H9 (cell line): ENCODE measurements at regions not wholly inside any gene's neighbourhood (a gene's known extent, or its start where the extent isn't known, plus 50 kb on each side); places are given as distances from the start of the nearest gene placed in this dataset.
A peak's percentile ranks its signal among the peaks of the same experiment; 100 is the strongest.

Experiments
- DNase-seq: peaks from one replicate; pipeline ENCODE4 v3.0.0-alpha.2; 2017
- H2AFZ ChIP-seq: one replicate; pipeline ENCODE4 v1.6.1; 2013; ENCODE audit warnings: mild to moderate bottlenecking, low read length, control low read depth, moderate library complexity
- H2AK5ac ChIP-seq: 2 replicates; pipeline ENCODE4 v1.6.1; 2013; ENCODE audit warnings: low read length, control low read depth, mixed read lengths; ENCODE audit not compliant: insufficient read length
- H2BK120ac ChIP-seq: one replicate; pipeline ENCODE4 v1.6.1; 2013; ENCODE audit warnings: low read depth, mild to moderate bottlenecking, low read length, control low read depth, inconsistent platforms; ENCODE audit not compliant: poor library complexity, severe bottlenecking
- H2BK12ac ChIP-seq: 2 replicates; pipeline ENCODE4 v1.6.1; 2013; ENCODE audit warnings: low read length, control low read depth, mixed read lengths, low read depth; ENCODE audit not compliant: insufficient read length
- H2BK15ac ChIP-seq: 2 replicates; pipeline ENCODE4 v1.6.1; 2013; ENCODE audit warnings: low read depth, low read length, control low read depth
- H2BK20ac ChIP-seq: one replicate; pipeline ENCODE4 v1.6.1; 2013; ENCODE audit warnings: low read depth, mild to moderate bottlenecking, low read length, control low read depth, inconsistent platforms; ENCODE audit not compliant: poor library complexity, severe bottlenecking
- H2BK5ac ChIP-seq: 2 replicates; pipeline ENCODE4 v1.6.1; 2013; ENCODE audit warnings: low read length, control low read depth, mixed read lengths; ENCODE audit not compliant: insufficient read length
- H3K14ac ChIP-seq: 2 replicates; pipeline ENCODE4 v1.6.1; 2013; ENCODE audit warnings: low read length, control low read depth; ENCODE audit not compliant: insufficient read depth
- H3K18ac ChIP-seq: 2 replicates; pipeline ENCODE4 v1.6.1; 2013; ENCODE audit warnings: low read depth, mild to moderate bottlenecking, mixed read lengths, low read length, control low read depth; ENCODE audit not compliant: insufficient read length
- H3K23ac ChIP-seq: 2 replicates; pipeline ENCODE4 v1.6.1; 2013; ENCODE audit warnings: low read length, control low read depth, mixed read lengths, low read depth; ENCODE audit not compliant: insufficient read length
- H3K23me2 ChIP-seq: 2 replicates; pipeline ENCODE4 v1.6.1; 2013; ENCODE audit warnings: low read depth, mild to moderate bottlenecking, mixed read lengths, low read length, control low read depth; ENCODE audit not compliant: insufficient read length, poor library complexity, severe bottlenecking
- H3K27ac ChIP-seq: 2 replicates; pipeline ENCODE4 v1.5.1; 2013; ENCODE audit warnings: low read length, control low read depth, mixed read lengths, low read depth; ENCODE audit not compliant: insufficient read length
- H3K27me3 ChIP-seq: 2 replicates; pipeline ENCODE4 v1.6.1; 2013; ENCODE audit warnings: low read length, control low read depth, inconsistent platforms; ENCODE audit not compliant: insufficient read depth
- H3K4ac ChIP-seq: 2 replicates; pipeline ENCODE4 v1.6.1; 2013; ENCODE audit warnings: low read depth, mild to moderate bottlenecking, control low read depth, inconsistent platforms, low read length, moderate library complexity
- H3K4me1 ChIP-seq: 2 replicates; pipeline ENCODE4 v1.6.1; 2013; ENCODE audit warnings: low read length, control low read depth, inconsistent platforms; ENCODE audit not compliant: insufficient read depth
- H3K4me2 ChIP-seq: 2 replicates; pipeline ENCODE4 v1.6.1; 2013; ENCODE audit warnings: low read length, control low read depth, mixed read lengths; ENCODE audit not compliant: insufficient read length, insufficient read depth
- H3K56ac ChIP-seq: 2 replicates; pipeline ENCODE4 v1.6.1; 2013; ENCODE audit warnings: low read depth, mild to moderate bottlenecking, mixed read lengths, low read length, control low read depth; ENCODE audit not compliant: insufficient read length
- H3K79me1 ChIP-seq: 2 replicates; pipeline ENCODE4 v1.6.1; 2013; ENCODE audit warnings: low read depth, mild to moderate bottlenecking, moderate library complexity, low read length, control low read depth, inconsistent platforms; ENCODE audit not compliant: insufficient read depth, poor library complexity, severe bottlenecking
- H3K79me2 ChIP-seq: 2 replicates; pipeline ENCODE4 v1.6.1; 2013; ENCODE audit warnings: low read length, control low read depth, inconsistent platforms; ENCODE audit not compliant: insufficient read depth
- H3K9ac ChIP-seq: 2 replicates; pipeline ENCODE4 v1.6.1; 2013; ENCODE audit warnings: low read length, control low read depth, mixed read lengths; ENCODE audit not compliant: insufficient read length; ENCODE audit errors: extremely low read depth
- H3K9me3 ChIP-seq: one replicate; pipeline ENCODE4 v1.6.1; 2013; ENCODE audit warnings: low read depth, low read length, inconsistent platforms; ENCODE audit not compliant: control insufficient read depth
- H3T11ph ChIP-seq: one replicate; pipeline ENCODE4 v1.6.1; 2013; ENCODE audit warnings: mild to moderate bottlenecking, low read length, control low read depth, inconsistent platforms
- H4K20me1 ChIP-seq: one replicate; pipeline ENCODE4 v1.6.1; 2013; ENCODE audit not compliant: control insufficient read depth, insufficient read length, insufficient read depth
- H4K5ac ChIP-seq: 2 replicates; pipeline ENCODE4 v1.6.1; 2013; ENCODE audit warnings: low read depth, mild to moderate bottlenecking, mixed read lengths, low read length, control low read depth; ENCODE audit not compliant: insufficient read length
- H4K8ac ChIP-seq: replicated peaks from 2 replicates; pipeline ENCODE4 v1.6.1; 2013; ENCODE audit warnings: low read length, control low read depth, mixed read lengths, low read depth; ENCODE audit not compliant: insufficient read length
- H4K91ac ChIP-seq: 2 replicates; pipeline ENCODE4 v1.6.1; 2013; ENCODE audit warnings: low read depth, mild to moderate bottlenecking, moderate library complexity, mixed read lengths, low read length, control low read depth; ENCODE audit not compliant: insufficient read length
- H3K27ac Mint-ChIP-seq, 3 experiments: 2 replicates in 2 of 3; 3 replicates in 1 of 3; pipeline ENCODE4 v1.8.0; 2020 to 2021; ENCODE audit warnings: mixed read lengths in 3 of 3, mild to moderate bottlenecking in 1 of 3, moderate library complexity in 1 of 3
- H3K27me3 Mint-ChIP-seq: 2 replicates; pipeline ENCODE4 v1.8.0; 2021; ENCODE audit warnings: low read depth, mild to moderate bottlenecking, moderate library complexity, mixed read lengths
- H3K36me3 Mint-ChIP-seq, 3 experiments: 2 replicates in 2 of 3; 3 replicates in 1 of 3; pipeline ENCODE4 v1.8.0; 2020 to 2021; ENCODE audit warnings: low read depth in 3 of 3, mixed read lengths in 3 of 3; ENCODE audit not compliant: insufficient read depth in 1 of 3
- H3K4me1 Mint-ChIP-seq, 2 experiments: 2 replicates each; pipeline ENCODE4 v1.8.0; 2020; ENCODE audit warnings: mixed read lengths in 2 of 2
- H3K4me3 Mint-ChIP-seq, 2 experiments: 2 replicates in 1 of 2; 3 replicates in 1 of 2; pipeline ENCODE4 v1.8.0; 2020 to 2021; ENCODE audit warnings: mild to moderate bottlenecking in 2 of 2, mixed read lengths in 2 of 2, moderate library complexity in 1 of 2
- H3K9me3 Mint-ChIP-seq, 2 experiments: 2 replicates in 1 of 2; 3 replicates in 1 of 2; pipeline ENCODE4 v1.8.0; 2020; ENCODE audit warnings: mild to moderate bottlenecking in 2 of 2, mixed read lengths in 2 of 2, moderate library complexity in 1 of 2
- CTCF ChIP-seq: fragments of 200-600 bp; sonication (generic); conservative IDR thresholded peaks from 3 replicates; pipeline ENCODE4 v1.8.0; 2021; ENCODE audit warnings: antibody characterized with exemption, mild to moderate bottlenecking
- WGBS: extraction: QIAGEN DNeasy Blood & Tissue Kit; methylation state at CpG from one replicate; pipeline ENCODE4 v1.1.7; 2013; ENCODE audit warnings: missing lambda C conversion rate, low lambda C conversion rate, mixed read lengths; ENCODE audit not compliant: insufficient read length; ENCODE audit errors: extremely low coverage; 5-methylcytosine and 5-hydroxymethylcytosine counted together

- no peak overlapping the region for H4K5ac ChIP-seq
- H2BK5ac ChIP-seq = no peak overlapping the region
- DNase-seq = no peak
- no peak overlapping the region for H3K4me2 ChIP-seq
- no peaks in the 10 kb centered on the region for H3K9me3 ChIP-seq
- no peaks in the 10 kb centered on the region for H3K36me3 Mint-ChIP-seq
- H2BK15ac ChIP-seq = no peak overlapping the region
- H3K27me3 Mint-ChIP-seq = peaks cover 50% of the 10 kb centered on the region
- no peak overlapping the region for H3K56ac ChIP-seq
- H3K18ac ChIP-seq = no peak overlapping the region
- peaks cover 0 to under 1% of the 10 kb centered on the region in 2 experiments; a peak in 1 of 5 replicates for H3K9me3 Mint-ChIP-seq
- H4K20me1 ChIP-seq = no peaks in the 10 kb centered on the region
- no peak overlapping the region for H2BK12ac ChIP-seq
- no peak overlapping the region for H3K23ac ChIP-seq
- H2AFZ ChIP-seq = no peak overlapping the region
- H3K9ac ChIP-seq = no peak overlapping the region
- no peak overlapping the region for H2AK5ac ChIP-seq
- H3K4me1 ChIP-seq = no peaks in the 10 kb centered on the region
- H2BK20ac ChIP-seq = no peak overlapping the region
- H3K4me3 Mint-ChIP-seq = no peak overlapping the region
- peak overlapping the region in 1 of 3 experiments; percentile 38; a peak in 2 of 7 replicates for H3K27ac Mint-ChIP-seq
- WGBS = no CpG with 5 or more reads among the region's 10 CpGs
- no peak overlapping the region for H3K27ac ChIP-seq
- no peak for TF ChIP-seq CTCF
- H3K14ac ChIP-seq = no peak overlapping the region
- H3K27me3 ChIP-seq = no peaks in the 10 kb centered on the region; the same call in 1 of the 2 replicates
- no peaks in the 10 kb centered on the region for H3K79me1 ChIP-seq
- H3K79me2 ChIP-seq = no peaks in the 10 kb centered on the region
- no peak overlapping the region for H4K91ac ChIP-seq
- no peak overlapping the region for H3K4ac ChIP-seq
- no peaks in the 10 kb centered on the region for H3K23me2 ChIP-seq
- no peak overlapping the region for H2BK120ac ChIP-seq
- peaks cover 0 to 2% of the 10 kb centered on the region in 2 experiments; a peak in 1 of 4 replicates for H3K4me1 Mint-ChIP-seq
- H4K8ac ChIP-seq = no peak overlapping the region
- H3T11ph ChIP-seq = no peak overlapping the region
Observed at GRCh38 chr20:60974022-60974421, 278.0 kb upstream of the CDH4 start.
